ENCODE measurements at regions not wholly inside any gene's neighbourhood (a gene's known extent, or its start where the extent isn't known, plus 50 kb on each side); places are given as distances from the start of the nearest gene placed in this dataset.
"Not testable (repeated sequence)": the region's sequence is repeated elsewhere in the genome, so short reads cannot be mapped to it uniquely, and the experiment has no call there.

GRCh38 chr2:82748653-82749052, 1710.4 kb downstream of the SUCLG1 start:
- no peaks in the 10 kb centered on the region for H3K36me3 ChIP-seq
- DNase-seq: no peak
- no peak overlapping the region for H3K27ac ChIP-seq
- H3K27me3 ChIP-seq: no peaks in the 10 kb centered on the region
- no peak for TF ChIP-seq CTCF (IDR thresholded peaks at IDR 0.05)
- no peak for TF ChIP-seq POLR2AphosphoS5 (IDR thresholded peaks at IDR 0.05)
- no peak for TF ChIP-seq POLR2A (IDR thresholded peaks at IDR 0.05)
- no peak for TF ChIP-seq EP300 (IDR thresholded peaks at IDR 0.05)
- no peak overlapping the region for H3K4me3 ChIP-seq
- no peaks in the 10 kb centered on the region for H3K4me1 ChIP-seq
- 91 to 95% methylated on average over 2 of the region's 2 CpGs for WGBS, 2 donors
- no peak for ATAC-seq (ENCODE audit: low FRiP score in 2 of 2)
- peaks cover 0 to 15% (median 10%) of the 10 kb centered on the region in 4 donors for H3K9me3 ChIP-seq

GRCh38 chr2:82740527-82740926, 1718.6 kb downstream of the SUCLG1 start:
- no peaks in the 10 kb centered on the region for H3K27me3 ChIP-seq
- no peaks in the 10 kb centered on the region for H3K4me1 ChIP-seq
- WGBS, 2 donors: 92 to 100% methylated on average over 1 of the region's 1 CpG
- H3K9me3 ChIP-seq: no peaks in the 10 kb centered on the region
- TF ChIP-seq CTCF (IDR thresholded peaks at IDR 0.05) (no peak), POLR2AphosphoS5 (IDR thresholded peaks at IDR 0.05) (no peak), POLR2A (IDR thresholded peaks at IDR 0.05) (no peak), EP300 (IDR thresholded peaks at IDR 0.05) (no peak)
- H3K36me3 ChIP-seq: no peaks in the 10 kb centered on the region
- DNase-seq (no peak), ATAC-seq (ENCODE audit: low FRiP score in 2 of 2) (no peak)
- H3K27ac ChIP-seq: no peak overlapping the region
- no peak overlapping the region for H3K4me3 ChIP-seq

GRCh38 chr2:82737965-82738364, 1721.1 kb downstream of the SUCLG1 start:
- H3K36me3 ChIP-seq; H3K9me3 ChIP-seq; ATAC-seq (ENCODE audit: low FRiP score in 2 of 2); H3K27ac ChIP-seq; H3K4me1 ChIP-seq; H3K27me3 ChIP-seq; H3K4me3 ChIP-seq: not testable (repeated sequence)
- 88 to 95% methylated on average over 15 of the region's 15 CpGs for WGBS, 2 donors
- peak in 1 of 2 donors; percentile 33 for DNase-seq

GRCh38 chr2:82735336-82735735, 1723.7 kb downstream of the SUCLG1 start:
- WGBS, 2 donors: 100% methylated on average over 2 of the region's 2 CpGs

GRCh38 chr2:82731824-82732223, 1727.3 kb downstream of the SUCLG1 start:
- Histone ChIP-seq H3K36me3 (no peaks in the 10 kb centered on the region), H3K27ac (no peak overlapping the region), H3K9me3 (no peaks in the 10 kb centered on the region), H3K4me1 (no peaks in the 10 kb centered on the region), H3K4me3 (no peak overlapping the region), H3K27me3 (no peaks in the 10 kb centered on the region)
- TF ChIP-seq POLR2AphosphoS5 (IDR thresholded peaks at IDR 0.05) (no peak), EP300 (IDR thresholded peaks at IDR 0.05) (no peak), POLR2A (IDR thresholded peaks at IDR 0.05) (no peak), CTCF (IDR thresholded peaks at IDR 0.05) (no peak)
- ATAC-seq (ENCODE audit: low FRiP score in 2 of 2) (no peak), DNase-seq (no peak)
- 63 to 70% methylated on average over 4 of the region's 4 CpGs for WGBS, 2 donors

More at GRCh38 chr2:82735336-82735735, 1723.7 kb downstream of the SUCLG1 start:
- Histone ChIP-seq H3K36me3 (no peaks in the 10 kb centered on the region), H3K4me1 (no peaks in the 10 kb centered on the region), H3K4me3 (no peak overlapping the region), H3K27ac (no peak overlapping the region), H3K9me3 (no peaks in the 10 kb centered on the region), H3K27me3 (no peaks in the 10 kb centered on the region)
- ATAC-seq (ENCODE audit: low FRiP score in 2 of 2) (peak; percentile 29 to 51), DNase-seq (no peak)
- TF ChIP-seq CTCF (IDR thresholded peaks at IDR 0.05) (no peak), POLR2A (IDR thresholded peaks at IDR 0.05) (no peak), EP300 (IDR thresholded peaks at IDR 0.05) (no peak), POLR2AphosphoS5 (IDR thresholded peaks at IDR 0.05) (no peak)

Measured in upper lobe of left lung (tissue), 6 donors.